Kidney (tissue), 13 donors: ENCODE measurements at regions not wholly inside any gene's neighbourhood (a gene's known extent, or its start where the extent isn't known, plus 50 kb on each side); places are given as distances from the start of the nearest gene placed in this dataset.
A peak's percentile ranks its signal among the peaks of the same experiment; 100 is the strongest.

ENCODE experiments used
- DNase-seq, 5 donors: peaks; one replicate each; pipeline ENCODE4 v3.0.0-alpha.2; 2013 to 2020
- FAIRE-seq: peaks from 2 replicates; lab custom pipeline; 2012; peaks lifted over from hg19 to GRCh38; lab: Jason Lieb, UNC
- H3K27ac ChIP-seq, 2 donors: one replicate each; pipeline ENCODE4 v1.7.0; 2013; ENCODE audit warnings: low read depth in 2 of 2, low read length in 2 of 2, inconsistent platforms in 1 of 2
- H3K27me3 ChIP-seq: one replicate; pipeline ENCODE4 v1.7.1; 2013; ENCODE audit warnings: low read length, inconsistent platforms; ENCODE audit not compliant: control insufficient read depth, insufficient read depth
- H3K36me3 ChIP-seq, 3 donors: one replicate each; pipeline versions ENCODE4 v1.7.0 to v1.7.1; 2013; ENCODE audit warnings: low read length in 3 of 3, control low read depth in 1 of 3, inconsistent platforms in 1 of 3; ENCODE audit not compliant: insufficient read depth in 3 of 3, control insufficient read depth in 2 of 3
- H3K4me1 ChIP-seq, 3 donors: one replicate each; pipeline versions ENCODE4 v1.7.0 to v1.7.1; 2013; ENCODE audit warnings: low read length in 3 of 3, inconsistent platforms in 1 of 3, low read depth in 1 of 3; ENCODE audit not compliant: control insufficient read depth in 2 of 3, insufficient read depth in 2 of 3
- H3K4me3 ChIP-seq, 3 donors: one replicate each; pipeline versions ENCODE4 v1.7.0 to v1.8.1; 2013; ENCODE audit warnings: low read length in 3 of 3, control low read depth in 1 of 3, inconsistent platforms in 1 of 3
- H3K9ac ChIP-seq, 3 donors: one replicate each; pipeline versions ENCODE4 v1.7.0 to v1.7.1; 2013; ENCODE audit warnings: low read length in 3 of 3, control low read depth in 1 of 3, inconsistent platforms in 1 of 3
- H3K9me3 ChIP-seq, 3 donors: one replicate each; pipeline versions ENCODE4 v1.7.0 to v1.7.1; 2013; ENCODE audit warnings: low read length in 3 of 3, control low read depth in 1 of 3, inconsistent platforms in 1 of 3; ENCODE audit not compliant: control insufficient read depth in 2 of 3, insufficient read depth in 1 of 3
- intact Hi-C: fragments of 100-400 bp; cut with DNase I; formaldehyde crosslinking; loops from one replicate; pipeline ENCODE4 v1.11.1; 2022
- TF ChIP-seq, protein P1 (sequence below): IDR thresholded peaks from 3 replicates; pipeline ENCODE4 v1.5.1; 2012; ENCODE audit warnings: mild to moderate bottlenecking, moderate library complexity, borderline replicate concordance; ENCODE audit not compliant: insufficient read depth; ENCODE audit errors: extremely low read depth
- donor health status: control.
- donor health status: control.
- donor health status: control.
- donor health status: control.
- donor health status: control.
- donor health status: DM: yes; HTN: yes; CAD: no.
- donor health status: Normal renal cell carcinoma (clear cell type).

DNA sequence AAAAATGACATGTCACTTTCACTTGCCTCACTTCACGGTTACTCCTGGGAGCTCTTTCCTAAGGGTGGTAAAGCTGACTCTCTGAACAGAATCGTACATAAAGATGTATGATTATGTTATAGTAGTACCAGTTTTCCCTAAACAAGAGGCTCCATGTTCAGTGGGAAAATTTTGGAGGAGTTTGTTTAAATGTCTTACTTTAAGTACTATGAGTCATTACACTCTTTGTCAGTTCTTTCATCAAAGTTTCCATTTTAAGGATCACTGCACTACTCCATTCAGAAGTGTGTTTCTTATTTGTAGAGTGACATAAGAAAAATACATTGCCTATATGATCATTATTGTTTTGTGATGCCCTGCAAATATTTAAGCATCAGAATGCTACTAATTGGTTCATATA, 121.1 kb upstream of the FIGN start:
- Histone ChIP-seq H3K9ac (no peak overlapping the region), H3K36me3 (no peaks in the 10 kb centered on the region), H3K9me3 (no peaks in the 10 kb centered on the region), H3K4me1 (no peaks in the 10 kb centered on the region), H3K27me3 (no peaks in the 10 kb centered on the region), H3K4me3 (no peak overlapping the region), H3K27ac (no peak overlapping the region)
- FAIRE-seq (no peak), DNase-seq (no peak)
- TF ChIP-seq, protein P1, sequence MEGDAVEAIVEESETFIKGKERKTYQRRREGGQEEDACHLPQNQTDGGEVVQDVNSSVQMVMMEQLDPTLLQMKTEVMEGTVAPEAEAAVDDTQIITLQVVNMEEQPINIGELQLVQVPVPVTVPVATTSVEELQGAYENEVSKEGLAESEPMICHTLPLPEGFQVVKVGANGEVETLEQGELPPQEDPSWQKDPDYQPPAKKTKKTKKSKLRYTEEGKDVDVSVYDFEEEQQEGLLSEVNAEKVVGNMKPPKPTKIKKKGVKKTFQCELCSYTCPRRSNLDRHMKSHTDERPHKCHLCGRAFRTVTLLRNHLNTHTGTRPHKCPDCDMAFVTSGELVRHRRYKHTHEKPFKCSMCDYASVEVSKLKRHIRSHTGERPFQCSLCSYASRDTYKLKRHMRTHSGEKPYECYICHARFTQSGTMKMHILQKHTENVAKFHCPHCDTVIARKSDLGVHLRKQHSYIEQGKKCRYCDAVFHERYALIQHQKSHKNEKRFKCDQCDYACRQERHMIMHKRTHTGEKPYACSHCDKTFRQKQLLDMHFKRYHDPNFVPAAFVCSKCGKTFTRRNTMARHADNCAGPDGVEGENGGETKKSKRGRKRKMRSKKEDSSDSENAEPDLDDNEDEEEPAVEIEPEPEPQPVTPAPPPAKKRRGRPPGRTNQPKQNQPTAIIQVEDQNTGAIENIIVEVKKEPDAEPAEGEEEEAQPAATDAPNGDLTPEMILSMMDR, result no peak
- intact Hi-C loops, result no loop called here

DNA sequence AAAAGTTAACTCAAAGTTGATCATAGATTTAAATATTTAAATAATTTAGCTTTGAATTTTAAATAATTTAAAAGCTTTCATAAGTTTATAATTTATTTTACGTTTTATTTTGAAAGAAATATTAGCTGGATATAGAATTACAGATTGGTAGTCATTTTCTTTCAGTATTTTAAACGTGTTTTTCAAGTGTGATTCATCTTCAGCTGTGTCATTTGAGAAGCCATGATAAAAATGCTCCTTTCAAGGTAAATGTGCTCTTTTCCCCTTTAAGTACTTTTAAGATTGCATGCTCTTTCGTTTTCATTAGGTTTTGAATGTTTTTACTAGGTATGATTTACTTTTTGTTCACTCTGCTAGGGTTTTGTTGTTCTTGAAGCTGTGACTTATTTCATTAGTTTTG, 116.8 kb upstream of the FIGN start:
- Histone ChIP-seq H3K36me3 (no peaks in the 10 kb centered on the region), H3K4me3 (no peak overlapping the region), H3K9me3 (no peaks in the 10 kb centered on the region), H3K9ac (no peak overlapping the region), H3K4me1 (no peaks in the 10 kb centered on the region), H3K27me3 (no peaks in the 10 kb centered on the region), H3K27ac (no peak overlapping the region)
- no peak for DNase-seq
- peak; percentile 27 for FAIRE-seq
- TF ChIP-seq, protein P1, result no peak
- intact Hi-C loops, result no loop called here

DNA sequence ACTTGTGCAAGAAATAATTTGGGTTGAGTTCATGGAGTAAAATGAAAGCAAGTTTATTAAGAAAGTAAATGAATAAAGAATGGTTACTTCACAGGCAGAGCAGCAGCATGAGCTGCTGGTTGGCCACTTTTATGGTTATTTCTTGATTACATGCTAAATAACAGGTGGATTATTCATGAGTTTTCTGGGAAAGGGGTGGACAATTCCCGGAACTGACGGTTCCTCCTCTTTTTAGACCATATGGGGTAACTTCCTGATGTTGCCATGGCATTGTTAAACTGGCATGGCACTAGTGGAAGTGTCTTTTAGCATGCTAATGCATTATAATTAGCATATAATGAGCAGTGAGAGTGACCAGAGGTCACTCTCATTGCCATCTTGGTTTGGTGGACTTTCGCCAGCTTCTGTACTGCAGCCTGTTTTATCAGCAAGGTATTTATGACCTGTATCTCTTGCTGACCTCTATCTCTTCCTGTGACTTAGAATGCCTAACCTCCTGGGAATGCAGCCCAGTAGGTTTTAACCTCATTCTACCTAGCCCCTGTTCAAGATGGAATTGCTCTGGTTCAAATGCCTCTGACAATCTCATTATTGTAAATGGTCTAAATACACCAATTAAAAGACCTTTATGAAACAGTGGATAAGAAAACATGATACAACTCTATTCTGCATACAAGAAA, 114.1 kb upstream of the FIGN start:
- intact Hi-C loops, result no loop called here
- Histone ChIP-seq H3K4me3 (no peak overlapping the region), H3K9ac (no peak overlapping the region), H3K4me1 (no peaks in the 10 kb centered on the region), H3K9me3 (no peaks in the 10 kb centered on the region), H3K27me3 (no peaks in the 10 kb centered on the region), H3K36me3 (no peaks in the 10 kb centered on the region), H3K27ac (no peak overlapping the region)
- TF ChIP-seq, protein P1, result no peak
- DNase-seq, result no peak
- no peak for FAIRE-seq

DNA sequence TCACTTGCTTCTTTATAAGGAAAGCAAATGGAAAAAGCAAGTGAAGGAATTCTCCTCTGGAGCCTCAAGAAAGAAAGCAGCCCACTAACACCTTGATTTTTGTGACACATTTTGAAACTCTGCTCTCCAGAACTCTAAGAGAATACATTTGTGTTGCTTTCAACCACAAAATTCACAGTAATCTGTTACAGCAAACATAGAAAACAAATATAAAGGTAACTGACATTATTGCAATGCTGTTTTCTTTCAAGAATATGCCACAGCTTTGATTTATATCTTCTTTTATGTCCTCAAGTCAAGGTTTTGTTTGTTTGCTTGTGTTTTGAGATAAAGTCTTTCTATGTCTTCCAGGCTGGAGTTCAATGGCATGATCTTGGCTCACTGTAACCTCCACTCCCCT, 103.1 kb upstream of the FIGN start:
- no peak for DNase-seq
- Histone ChIP-seq H3K27me3 (no peaks in the 10 kb centered on the region), H3K4me3 (no peak overlapping the region), H3K9ac (no peak overlapping the region), H3K4me1 (peaks cover 0 to 2% (median 0%) of the 10 kb centered on the region in 3 donors), H3K36me3 (no peaks in the 10 kb centered on the region), H3K27ac (no peak overlapping the region), H3K9me3 (no peaks in the 10 kb centered on the region)
- FAIRE-seq, result no peak
- TF ChIP-seq, protein P1, result no peak
- intact Hi-C loops, result no loop called here
